Esophagus mucosa (tissue), 1 donor: ENCODE measurements at regions not wholly inside any gene's neighbourhood (a gene's known extent, or its start where the extent isn't known, plus 50 kb on each side); places are given as distances from the start of the nearest gene placed in this dataset.

Experiments
- ATAC-seq: fragments of 200-7000 bp; cut with Tn5 transposase; one replicate; pipeline ENCODE4 v1.9.1; 2020
- donor health status: DM: yes; HTN: yes; CAD: no.

GRCh38 chr12:60920841-60921495 lies 1325.1 kb downstream of the SLC16A7 start:
- ATAC-seq = peak; percentile 59

- no peak for ATAC-seq
Measured at GRCh38 chr12:60921541-60921940, 1325.7 kb downstream of the SLC16A7 start.

GRCh38 chr12:60926256-60926655 lies 1330.4 kb downstream of the SLC16A7 start:
- ATAC-seq = no peak

- no peak for ATAC-seq
Measured at GRCh38 chr12:60930151-60930550, 1330.1 kb upstream of the USP15 start.

GRCh38 chr12:60935981-60936761 lies 1324.0 kb upstream of the USP15 start:
- ATAC-seq = no peak

- no peak for ATAC-seq
Measured at GRCh38 chr12:60947533-60947932, 1312.7 kb upstream of the USP15 start.

GRCh38 chr12:60967128-60967527 lies 1293.1 kb upstream of the USP15 start:
- no peak for ATAC-seq

GRCh38 chr12:60977966-60978365 lies 1282.2 kb upstream of the USP15 start:
- ATAC-seq = no peak

GRCh38 chr12:60980558-60980957 lies 1279.6 kb upstream of the USP15 start:
- ATAC-seq = no peak

GRCh38 chr12:60981473-60981872 lies 1278.7 kb upstream of the USP15 start:
- ATAC-seq = no peak

- no peak for ATAC-seq
Measured at GRCh38 chr12:60992087-60992486, 1268.1 kb upstream of the USP15 start.

- ATAC-seq = no peak
Measured at GRCh38 chr12:60995256-60995825, 1264.9 kb upstream of the USP15 start.

- ATAC-seq = no peak
Measured at GRCh38 chr12:60997869-60998378, 1262.3 kb upstream of the USP15 start.

- ATAC-seq = no peak
Measured at GRCh38 chr12:61009192-61009591, 1251.0 kb upstream of the USP15 start.

- no peak for ATAC-seq
Measured at GRCh38 chr12:61011767-61012423, 1248.3 kb upstream of the USP15 start.

- ATAC-seq = no peak
Measured at GRCh38 chr12:61018571-61018970, 1241.6 kb upstream of the USP15 start.

GRCh38 chr12:61023231-61023630 lies 1237.0 kb upstream of the USP15 start:
- ATAC-seq = no peak

GRCh38 chr12:61029516-61029915 lies 1230.7 kb upstream of the USP15 start:
- ATAC-seq = no peak

GRCh38 chr12:61037792-61038191 lies 1222.4 kb upstream of the USP15 start:
- no peak for ATAC-seq

- no peak for ATAC-seq
Measured at GRCh38 chr12:61043838-61044237, 1216.4 kb upstream of the USP15 start.

GRCh38 chr12:61044766-61045165 lies 1215.4 kb upstream of the USP15 start:
- ATAC-seq = no peak

- no peak for ATAC-seq
Measured at GRCh38 chr12:61070640-61071414, 1189.4 kb upstream of the USP15 start.
